ENCODE measurements at regions not wholly inside any gene's neighbourhood (a gene's known extent, or its start where the extent isn't known, plus 50 kb on each side); places are given as distances from the start of the nearest gene placed in this dataset.

GRCh38 chr1:9456833-9457232 is 82.4 kb upstream of the SLC25A33 start (continued):
- no peak for TF ChIP-seq ZNF219 (CRISPR knock-in tag; IDR thresholded peaks at IDR 0.05; ENCODE audit: borderline replicate concordance)

- ATAC-seq (no peak), DNase-seq (ENCODE audit: low spot score) (no peak)
- Mint-ChIP-seq H3K4me1 (0 out of 2 replicates have a peak, but pooled peaks cover 4% of the 10 kb centered on the region), H3K27ac (no peak overlapping the region), H3K27me3 (ENCODE audit: low read depth) (no peaks in the 10 kb centered on the region), H3K36me3 (no peaks in the 10 kb centered on the region), H3K9me3 (no peaks in the 10 kb centered on the region), H3K4me3 (no peak overlapping the region)
- CTCF ChIA-PET: interaction anchor here (0.8 to 1.8 kb wide), 4 partner anchors 22 to 193 kb away, joined by 3 to 8 read pairs (median 4); no protein-coding TSS in a partner anchor
- TF ChIP-seq ZNF263 (CRISPR knock-in tag; IDR thresholded peaks at IDR 0.05; ENCODE audit: low read depth): no peak
- TF ChIP-seq ZNF281 (CRISPR knock-in tag; IDR thresholded peaks at IDR 0.05): no peak
- TF ChIP-seq NFATC4 (CRISPR knock-in tag; IDR thresholded peaks at IDR 0.05): no peak
- no peak for TF ChIP-seq ERG (CRISPR knock-in tag; IDR thresholded peaks at IDR 0.05)
- no peak for TF ChIP-seq HMGXB4 (CRISPR knock-in tag; IDR thresholded peaks at IDR 0.05)
- TF ChIP-seq JUN (CRISPR knock-in tag; IDR thresholded peaks at IDR 0.05): no peak
- no peak for TF ChIP-seq ARID4B (CRISPR knock-in tag; IDR thresholded peaks at IDR 0.05; ENCODE audit: borderline replicate concordance)
- no peak for TF ChIP-seq ZNF317 (CRISPR knock-in tag; IDR thresholded peaks at IDR 0.05; ENCODE audit: borderline replicate concordance, low read depth)
- no peak for TF ChIP-seq NFYB (CRISPR knock-in tag; conservative IDR thresholded peaks at IDR 0.05; ENCODE audit: low read depth)
- no peak for TF ChIP-seq ATF1 (CRISPR knock-in tag; IDR thresholded peaks at IDR 0.05)
- POLR2A ChIA-PET: no interaction called here
These were observed 79.4 kb upstream of the SLC25A33 start for GRCh38 chr1:9459816-9460407.

- Mint-ChIP-seq H3K27me3 (ENCODE audit: low read depth) (no peaks in the 10 kb centered on the region), H3K36me3 (no peaks in the 10 kb centered on the region), H3K4me1 (no peaks in the 10 kb centered on the region), H3K27ac (no peak overlapping the region), H3K4me3 (no peak overlapping the region), H3K9me3 (no peaks in the 10 kb centered on the region)
- ChIA-PET CTCF (interaction anchor here (1.2 to 1.6 kb wide), 2 partner anchors 10 to 198 kb away, joined by 3 to 4 read pairs; no protein-coding TSS in a partner anchor), POLR2A (interaction anchor here (0.6 kb wide), 1 partner anchor 445 kb away, joined by 3 read pairs; no protein-coding TSS in a partner anchor)
- DNase-seq (ENCODE audit: low spot score) (no peak), ATAC-seq (no peak)
- TF ChIP-seq IRF1 (CRISPR knock-in tag; IDR thresholded peaks at IDR 0.05) (no peak), SOX15 (CRISPR knock-in tag; IDR thresholded peaks at IDR 0.05) (no peak), ATF6 (CRISPR knock-in tag; IDR thresholded peaks at IDR 0.05) (no peak), GABPB1 (CRISPR knock-in tag; IDR thresholded peaks at IDR 0.05) (no peak), MYBL2 (CRISPR knock-in tag; IDR thresholded peaks at IDR 0.05) (no peak), JAZF1 (CRISPR knock-in tag; IDR thresholded peaks at IDR 0.05) (no peak), ETV6 (CRISPR knock-in tag; IDR thresholded peaks at IDR 0.05) (no peak), ELF4 (CRISPR knock-in tag; IDR thresholded peaks at IDR 0.05; ENCODE audit: low read depth) (no peak)
These were observed 73.6 kb upstream of the SLC25A33 start for GRCh38 chr1:9465640-9466039.

All from WTC11 (cell line).